Vagina (tissue), 2 donors: ENCODE measurements at regions not wholly inside any gene's neighbourhood (a gene's known extent, or its start where the extent isn't known, plus 50 kb on each side); places are given as distances from the start of the nearest gene placed in this dataset.

Source experiments
- DNase-seq, 2 donors: peaks; one replicate each; pipeline ENCODE4 v3.0.0-alpha.2; 2017; ENCODE audit errors: extremely low spot score in 2 of 2
- H3K27ac ChIP-seq: fragments of 200-600 bp; sonication (generic); one replicate; pipeline ENCODE4 v1.5.1; 2019
- H3K27me3 ChIP-seq: fragments of 200-600 bp; sonication (generic); one replicate; pipeline ENCODE4 v1.5.1; 2019
- H3K36me3 ChIP-seq, 2 donors: fragments of 200-600 bp; sonication (generic); one replicate each; pipeline ENCODE4 v1.5.1; 2017 to 2019
- H3K4me1 ChIP-seq: fragments of 200-600 bp; sonication (generic); one replicate; pipeline ENCODE4 v1.5.1; 2019
- H3K4me3 ChIP-seq, 2 donors: fragments of 200-600 bp; sonication (generic); 1 replicate in 1 of 2; 2 replicates in 1 of 2; pipeline ENCODE4 v1.5.1; 2016 to 2019
- H3K9me3 ChIP-seq: fragments of 200-600 bp; sonication (generic); one replicate; pipeline ENCODE4 v1.5.1; 2019
- POLR2A ChIP-seq, 2 donors: fragments of 450-650 bp; IDR thresholded peaks; one replicate each; pipeline ENCODE4 v1.6.1; 2017; ENCODE audit warnings: antibody characterized with exemption in 2 of 2, mild to moderate bottlenecking in 2 of 2, moderate library complexity in 2 of 2
- POLR2AphosphoS5 ChIP-seq, 2 donors: sonication (generic); formaldehyde crosslinking; IDR thresholded peaks; one replicate each; pipeline ENCODE4 v1.9.0; 2017; ENCODE audit warnings: antibody characterized with exemption in 2 of 2, mild to moderate bottlenecking in 2 of 2, low read depth in 1 of 2; ENCODE audit not compliant: insufficient read depth in 1 of 2
- intact Hi-C: fragments of 100-400 bp; cut with DNase I; formaldehyde crosslinking; loops from one replicate; pipeline ENCODE4 v1.15.1; 2023
- TF ChIP-seq, protein P1 (sequence below), 3 experiments: fragments of 450-650 bp in 2 of 3; fragments of 200-600 bp in 1 of 3; sonication (generic) in 1 of 3; IDR thresholded peaks; one replicate each; pipeline ENCODE4 v1.5.1; 2017 to 2019; ENCODE audit warnings: antibody characterized with exemption in 3 of 3, mild to moderate bottlenecking in 2 of 3, moderate library complexity in 2 of 3

DNA sequence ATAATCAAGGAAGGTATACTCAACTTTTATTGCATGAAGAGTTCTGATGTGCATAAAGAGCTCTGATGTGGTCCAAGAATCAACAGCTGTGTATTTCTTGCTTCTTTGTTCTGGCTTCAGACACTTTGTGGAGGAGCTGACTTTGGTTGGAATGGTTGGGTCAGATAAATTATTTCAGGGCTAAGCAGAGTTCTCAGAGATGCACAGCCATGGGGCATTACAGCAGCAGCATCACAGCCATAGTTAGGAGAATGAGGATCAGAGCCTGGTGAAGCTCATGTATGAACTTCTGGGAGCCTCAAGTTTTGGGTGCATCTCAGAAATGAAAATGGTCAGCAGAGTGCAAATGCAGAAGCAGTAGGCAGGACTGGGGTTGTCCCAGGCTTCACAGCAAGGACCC is 267.4 kb upstream of the RUNX1 start:
- peak in 1 of 2 donors; percentile 52 for DNase-seq
- H3K9me3 ChIP-seq: no peaks in the 10 kb centered on the region
- intact Hi-C loops: no loop called here

DNA sequence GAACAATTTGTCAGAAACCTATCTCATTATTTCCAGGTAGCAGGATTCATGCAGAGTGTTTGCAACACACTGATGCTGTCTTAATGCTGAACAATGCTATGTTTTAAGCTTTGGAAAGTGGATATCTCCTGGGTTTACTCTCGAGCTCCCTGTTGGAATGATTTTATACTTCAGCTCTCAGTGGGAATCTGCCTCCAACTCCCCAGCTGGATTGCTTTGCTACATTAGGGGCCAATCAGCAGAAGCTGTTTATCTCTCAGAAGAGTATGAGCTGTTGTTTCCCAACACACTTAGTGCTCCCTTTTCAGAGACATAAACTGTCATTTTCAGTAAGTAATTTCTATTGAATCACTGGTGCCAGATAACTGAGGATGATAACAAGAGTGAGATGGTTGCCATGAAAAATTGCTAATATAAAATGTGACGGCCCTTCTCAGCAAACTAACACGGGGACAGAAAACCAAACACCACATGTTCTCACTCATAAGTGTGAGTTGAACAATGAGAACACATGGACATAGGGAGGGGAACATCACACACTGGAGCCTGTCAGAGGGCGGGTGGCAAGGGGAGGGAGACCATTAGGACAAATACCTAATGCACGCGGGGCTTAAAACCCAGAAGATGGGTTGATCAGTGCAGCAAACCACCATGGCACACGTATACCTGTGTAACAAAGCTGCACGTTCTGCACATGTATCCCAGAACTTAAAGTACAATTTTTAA is 265.9 kb upstream of the RUNX1 start:
- no peaks in the 10 kb centered on the region for H3K4me1 ChIP-seq
- no peaks in the 10 kb centered on the region for H3K27me3 ChIP-seq
- no peak overlapping the region for H3K27ac ChIP-seq
- no peak overlapping the region for H3K4me3 ChIP-seq
- DNase-seq: no peak
- no peaks in the 10 kb centered on the region for H3K36me3 ChIP-seq
- intact Hi-C loops: no loop called here
- H3K9me3 ChIP-seq: no peaks in the 10 kb centered on the region
- TF ChIP-seq, protein P1, sequence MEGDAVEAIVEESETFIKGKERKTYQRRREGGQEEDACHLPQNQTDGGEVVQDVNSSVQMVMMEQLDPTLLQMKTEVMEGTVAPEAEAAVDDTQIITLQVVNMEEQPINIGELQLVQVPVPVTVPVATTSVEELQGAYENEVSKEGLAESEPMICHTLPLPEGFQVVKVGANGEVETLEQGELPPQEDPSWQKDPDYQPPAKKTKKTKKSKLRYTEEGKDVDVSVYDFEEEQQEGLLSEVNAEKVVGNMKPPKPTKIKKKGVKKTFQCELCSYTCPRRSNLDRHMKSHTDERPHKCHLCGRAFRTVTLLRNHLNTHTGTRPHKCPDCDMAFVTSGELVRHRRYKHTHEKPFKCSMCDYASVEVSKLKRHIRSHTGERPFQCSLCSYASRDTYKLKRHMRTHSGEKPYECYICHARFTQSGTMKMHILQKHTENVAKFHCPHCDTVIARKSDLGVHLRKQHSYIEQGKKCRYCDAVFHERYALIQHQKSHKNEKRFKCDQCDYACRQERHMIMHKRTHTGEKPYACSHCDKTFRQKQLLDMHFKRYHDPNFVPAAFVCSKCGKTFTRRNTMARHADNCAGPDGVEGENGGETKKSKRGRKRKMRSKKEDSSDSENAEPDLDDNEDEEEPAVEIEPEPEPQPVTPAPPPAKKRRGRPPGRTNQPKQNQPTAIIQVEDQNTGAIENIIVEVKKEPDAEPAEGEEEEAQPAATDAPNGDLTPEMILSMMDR (IDR thresholded peaks at IDR 0.05): no peak
- TF ChIP-seq POLR2A (IDR thresholded peaks at IDR 0.05): no peak
- no peak for TF ChIP-seq POLR2AphosphoS5 (IDR thresholded peaks at IDR 0.05; ENCODE audit: insufficient read depth in 1 of 2, low read depth in 1 of 2)

More for the DNA sequence above, 267.4 kb upstream of the RUNX1 start:
- no peak overlapping the region for H3K4me3 ChIP-seq
- no peaks in the 10 kb centered on the region for H3K36me3 ChIP-seq
- no peaks in the 10 kb centered on the region for H3K27me3 ChIP-seq
- TF ChIP-seq POLR2AphosphoS5 (IDR thresholded peaks at IDR 0.05; ENCODE audit: insufficient read depth in 1 of 2, low read depth in 1 of 2): no peak
- TF ChIP-seq, protein P1 (IDR thresholded peaks at IDR 0.05): no peak
- no peak for TF ChIP-seq POLR2A (IDR thresholded peaks at IDR 0.05)
- no peak overlapping the region for H3K27ac ChIP-seq
- H3K4me1 ChIP-seq: no peaks in the 10 kb centered on the region

DNA sequence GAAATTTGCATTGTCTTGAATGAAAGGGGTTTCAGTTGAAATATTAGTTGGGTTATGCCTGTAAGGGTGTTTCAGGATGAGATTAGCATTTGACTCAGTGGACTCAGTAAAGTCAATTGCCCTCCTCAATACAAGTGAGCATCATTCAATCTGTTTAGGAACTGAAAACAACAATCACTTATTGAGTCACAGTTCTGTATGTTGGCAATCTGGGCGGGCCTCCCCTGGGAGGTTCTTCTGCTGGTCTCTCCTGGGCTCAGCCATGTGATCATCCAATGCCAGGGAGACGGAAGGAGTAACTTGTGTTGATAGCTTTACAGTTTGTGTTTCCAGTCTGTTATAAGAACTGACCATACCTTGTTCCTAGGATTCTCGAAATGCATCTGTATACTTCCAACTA is 262.9 kb upstream of the RUNX1 start:
- Histone ChIP-seq H3K4me3 (no peak overlapping the region), H3K27ac (no peak overlapping the region), H3K36me3 (no peaks in the 10 kb centered on the region), H3K4me1 (no peaks in the 10 kb centered on the region), H3K27me3 (no peaks in the 10 kb centered on the region), H3K9me3 (no peaks in the 10 kb centered on the region)
- no peak for TF ChIP-seq POLR2AphosphoS5 (IDR thresholded peaks at IDR 0.05; ENCODE audit: insufficient read depth in 1 of 2, low read depth in 1 of 2)
- no peak for DNase-seq
- intact Hi-C loops: no loop called here

DNA sequence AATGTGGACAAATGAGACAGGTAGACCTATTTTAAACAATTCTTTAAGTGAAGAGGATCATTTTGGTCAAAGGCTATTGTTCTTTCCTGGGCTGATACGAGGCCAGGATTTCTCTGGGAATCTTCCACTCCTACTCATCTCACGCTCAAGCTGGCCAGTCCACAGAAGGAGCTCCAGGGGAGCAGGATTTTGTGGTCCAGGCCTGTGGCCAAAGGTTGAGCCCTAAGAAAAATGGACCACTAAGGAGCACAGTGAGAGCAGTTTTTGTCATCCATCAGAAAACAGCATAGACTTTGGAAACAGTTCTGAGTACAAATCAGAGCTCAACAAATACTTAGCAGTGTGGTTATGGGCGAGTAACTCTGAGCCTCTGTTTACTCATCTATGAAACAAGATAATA is 260.2 kb upstream of the RUNX1 start:
- H3K27ac ChIP-seq: no peak overlapping the region
- DNase-seq: no peak
- H3K36me3 ChIP-seq: no peaks in the 10 kb centered on the region
- no peaks in the 10 kb centered on the region for H3K4me1 ChIP-seq
- H3K27me3 ChIP-seq: no peaks in the 10 kb centered on the region
- H3K9me3 ChIP-seq: no peaks in the 10 kb centered on the region
- no peak overlapping the region for H3K4me3 ChIP-seq
- TF ChIP-seq POLR2A (IDR thresholded peaks at IDR 0.05) (no peak), POLR2AphosphoS5 (IDR thresholded peaks at IDR 0.05; ENCODE audit: insufficient read depth in 1 of 2, low read depth in 1 of 2) (no peak)
- TF ChIP-seq, protein P1 (IDR thresholded peaks at IDR 0.05): no peak
- intact Hi-C loops: no loop called here

DNA sequence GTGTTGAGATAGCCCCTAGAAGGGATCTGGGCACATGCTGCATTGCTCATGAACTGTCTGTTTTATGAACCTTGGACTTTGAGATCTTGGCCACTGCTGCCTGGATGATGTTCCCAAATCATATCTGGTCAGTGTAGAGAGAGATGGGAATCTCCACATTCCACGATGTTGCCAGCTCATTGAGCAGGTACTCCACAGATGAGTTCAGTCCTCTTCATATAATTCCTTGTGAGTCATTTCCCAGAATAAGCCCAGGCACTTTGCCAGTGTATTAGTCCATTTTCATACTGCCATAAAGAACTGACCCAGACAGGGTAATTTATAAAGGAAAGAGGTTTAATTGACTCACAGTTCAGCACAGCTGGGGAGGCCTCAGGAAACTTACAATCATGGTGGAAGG is 254.0 kb upstream of the RUNX1 start:
- intact Hi-C loops: no loop called here

More for the DNA sequence above, 254.0 kb upstream of the RUNX1 start:
- no peak overlapping the region for H3K27ac ChIP-seq
- DNase-seq: no peak
- TF ChIP-seq POLR2AphosphoS5 (IDR thresholded peaks at IDR 0.05; ENCODE audit: insufficient read depth in 1 of 2, low read depth in 1 of 2) (no peak), POLR2A (IDR thresholded peaks at IDR 0.05) (no peak)
- TF ChIP-seq, protein P1 (IDR thresholded peaks at IDR 0.05): no peak
- H3K36me3 ChIP-seq: no peaks in the 10 kb centered on the region
- H3K27me3 ChIP-seq: no peaks in the 10 kb centered on the region
- no peaks in the 10 kb centered on the region for H3K9me3 ChIP-seq
- no peak overlapping the region for H3K4me3 ChIP-seq
- H3K4me1 ChIP-seq: no peaks in the 10 kb centered on the region
